SK-N-SH treated with all-trans-retinoic acid at 6 μM for 48 hours (cell line): ENCODE measurements at regions not wholly inside any gene's neighbourhood (a gene's known extent, or its start where the extent isn't known, plus 50 kb on each side); places are given as distances from the start of the nearest gene placed in this dataset.

ENCODE experiments used
- ARNTL ChIP-seq: fragments of 450-650 bp; formaldehyde crosslinking; IDR thresholded peaks from 2 replicates; pipeline ENCODE4 v1.5.0; 2020; ENCODE audit warnings: low read depth, mild to moderate bottlenecking, moderate library complexity, borderline replicate concordance
- CSRNP3 ChIP-seq: fragments of 250-450 bp; sonication (Bioruptor Pico); IDR thresholded peaks from 2 replicates; pipeline ENCODE4 v1.5.1; 2021; ENCODE audit warnings: mild to moderate bottlenecking, moderate library complexity
- ESRRG ChIP-seq: fragments of 250-450 bp; sonication (Bioruptor Pico); IDR thresholded peaks from 2 replicates; pipeline ENCODE4 v1.6.1; 2021; ENCODE audit warnings: mild to moderate bottlenecking
- ISL1 ChIP-seq: fragments of 250-450 bp; sonication (Bioruptor Pico); IDR thresholded peaks from 2 replicates; pipeline ENCODE4 v2.1.2; 2022; ENCODE audit warnings: mild to moderate bottlenecking, moderate library complexity
- OSR1 ChIP-seq: fragments of 250-450 bp; sonication (Bioruptor Pico); IDR thresholded peaks from 2 replicates; pipeline ENCODE4 v1.8.0; 2022; ENCODE audit warnings: moderate library complexity, mild to moderate bottlenecking, inconsistent platforms
- PATZ1 ChIP-seq: fragments of 250-450 bp; sonication (Bioruptor Pico); IDR thresholded peaks from 2 replicates; pipeline ENCODE4 v1.8.0; 2020; ENCODE audit warnings: mild to moderate bottlenecking, moderate library complexity, borderline replicate concordance
- PPARA ChIP-seq: fragments of 250-450 bp; sonication (Bioruptor Pico); IDR thresholded peaks from 2 replicates; pipeline ENCODE4 v1.5.0; 2020; ENCODE audit warnings: mild to moderate bottlenecking, borderline replicate concordance
- RARB ChIP-seq: fragments of 250-450 bp; sonication (Bioruptor Pico); IDR thresholded peaks from 2 replicates; pipeline ENCODE4 v1.8.0; 2021; ENCODE audit warnings: mild to moderate bottlenecking, moderate library complexity
- ZC3H10 ChIP-seq: fragments of 250-450 bp; sonication (Bioruptor Pico); IDR thresholded peaks from 2 replicates; pipeline ENCODE4 v1.5.1; 2021; ENCODE audit warnings: mild to moderate bottlenecking, moderate library complexity
- ZFP3 ChIP-seq: fragments of 250-450 bp; sonication (Bioruptor Pico); IDR thresholded peaks from 2 replicates; pipeline ENCODE4 v1.5.0; 2020; ENCODE audit warnings: mild to moderate bottlenecking, moderate library complexity
- ZNF70 ChIP-seq: fragments of 450-650 bp; formaldehyde crosslinking; IDR thresholded peaks from 2 replicates; pipeline ENCODE4 v1.5.0; 2020; ENCODE audit warnings: mild to moderate bottlenecking, moderate library complexity
- ZNF8 ChIP-seq: fragments of 450-650 bp; formaldehyde crosslinking; IDR thresholded peaks from 2 replicates; pipeline ENCODE4 v1.5.0; 2020; ENCODE audit warnings: mild to moderate bottlenecking, moderate library complexity

- TF ChIP-seq ISL1 (CRISPR knock-in tag) (no peak), ARNTL (CRISPR knock-in tag) (no peak), PATZ1 (no peak), ZFP3 (CRISPR knock-in tag) (no peak), ZC3H10 (no peak), CSRNP3 (no peak), PPARA (no peak), ZNF70 (no peak), ZNF8 (no peak), ESRRG (no peak), OSR1 (CRISPR knock-in tag) (no peak), RARB (CRISPR knock-in tag) (no peak)
These were observed 342.0 kb upstream of the PDZRN3 start for GRCh38 chr3:73966733-73967132.
